GM19351 (cell line): ENCODE measurements at regions not wholly inside any gene's neighbourhood (a gene's known extent, or its start where the extent isn't known, plus 50 kb on each side); places are given as distances from the start of the nearest gene placed in this dataset.

Source experiments
- ATAC-seq: cut with Tn5 transposase; IDR thresholded peaks from one replicate; pipeline ENCODE4 v1.9.1; 2021; ENCODE audit warnings: mild to moderate bottlenecking, moderate library complexity; ENCODE audit not compliant: unreplicated experiment

DNA sequence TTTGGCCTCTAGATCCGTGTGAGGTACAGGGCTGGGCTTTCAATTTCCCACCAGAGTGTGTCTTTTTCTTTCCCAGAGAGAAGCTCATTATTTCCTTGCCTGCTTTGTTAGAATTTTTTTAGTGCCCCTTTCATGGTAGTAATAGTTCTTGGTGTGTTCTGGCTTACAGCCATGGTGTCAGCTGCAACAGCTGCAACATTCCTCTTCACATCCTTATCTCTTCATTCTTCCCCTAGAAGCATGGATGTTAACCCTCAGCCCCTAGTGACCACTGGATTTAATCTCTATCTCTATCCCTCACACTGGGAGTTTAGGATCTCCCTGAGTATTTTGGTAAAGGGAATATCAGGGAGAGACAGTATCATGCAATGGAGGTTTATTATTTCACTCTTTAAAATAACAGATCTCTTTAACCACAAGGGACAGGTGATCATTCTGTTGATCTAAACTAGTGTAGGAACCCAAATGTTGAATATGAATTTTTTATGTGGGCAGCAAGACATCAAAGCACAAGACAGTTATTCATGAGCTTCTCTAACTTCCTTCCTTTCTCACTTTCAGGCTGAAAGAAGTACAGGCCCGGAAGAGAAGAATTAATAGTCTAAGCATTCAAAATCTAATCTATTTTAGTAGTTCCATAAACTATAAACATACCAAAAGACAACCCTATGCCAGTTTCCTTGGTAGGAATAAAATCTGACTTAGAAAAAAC lies 160.2 kb downstream of the FAM170A start:
- no peak for ATAC-seq

DNA sequence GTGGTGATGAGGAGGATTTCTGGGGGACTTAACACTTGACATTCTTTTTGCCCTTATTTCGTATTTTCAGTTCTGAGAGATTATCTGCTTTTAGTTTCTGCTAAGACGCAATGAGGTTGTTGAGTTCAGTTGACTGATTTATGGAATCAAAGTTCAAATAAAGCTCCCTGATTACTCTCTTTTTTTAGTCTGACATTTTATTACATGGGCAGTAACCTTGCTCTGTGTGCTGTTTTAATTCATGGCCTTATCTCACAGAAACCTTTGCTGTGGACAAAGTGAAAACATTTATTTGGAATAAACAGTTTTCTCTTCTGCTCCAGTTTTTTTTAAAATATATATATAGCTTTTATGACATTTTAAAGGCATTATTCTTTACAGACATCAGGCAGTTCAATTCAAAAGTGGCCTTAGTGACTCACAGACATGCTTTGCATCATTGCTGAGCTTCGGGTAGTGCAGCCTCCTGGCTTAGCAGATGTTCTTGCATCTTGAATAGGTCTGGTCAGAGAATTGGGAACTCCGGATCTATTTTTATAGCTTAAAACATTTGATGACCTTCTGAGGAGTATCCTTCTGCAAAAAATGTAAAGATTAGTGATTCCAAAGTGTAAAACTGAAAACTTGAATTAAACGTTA lies 162.9 kb downstream of the FAM170A start:
- ATAC-seq = no peak

DNA sequence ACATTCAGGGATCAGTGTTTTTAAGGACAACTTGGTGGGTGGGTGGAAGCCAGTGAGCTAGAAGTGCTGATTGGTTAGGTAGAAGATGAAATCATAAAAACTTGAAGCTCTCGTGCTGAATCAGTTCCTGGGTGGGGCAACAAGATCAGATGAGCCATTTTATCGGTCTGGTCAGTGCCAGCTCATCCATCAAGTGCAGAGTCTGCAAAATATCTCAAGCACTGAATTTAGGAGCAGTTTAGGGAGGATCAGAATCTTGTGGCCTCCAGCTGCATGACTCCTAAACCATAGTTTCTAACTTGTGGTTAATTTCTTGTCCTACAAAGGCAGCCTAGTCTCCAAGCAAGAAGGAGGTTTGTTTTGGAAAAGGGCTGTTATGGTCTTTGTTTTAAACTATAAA lies 166.4 kb downstream of the FAM170A start:
- ATAC-seq = no peak

- no peak for ATAC-seq
Measured at GRCh38 chr5:119801570-119801969, 172.2 kb downstream of the FAM170A start.

- no peak for ATAC-seq
Measured at GRCh38 chr5:119808024-119808423, 178.7 kb downstream of the FAM170A start.

DNA sequence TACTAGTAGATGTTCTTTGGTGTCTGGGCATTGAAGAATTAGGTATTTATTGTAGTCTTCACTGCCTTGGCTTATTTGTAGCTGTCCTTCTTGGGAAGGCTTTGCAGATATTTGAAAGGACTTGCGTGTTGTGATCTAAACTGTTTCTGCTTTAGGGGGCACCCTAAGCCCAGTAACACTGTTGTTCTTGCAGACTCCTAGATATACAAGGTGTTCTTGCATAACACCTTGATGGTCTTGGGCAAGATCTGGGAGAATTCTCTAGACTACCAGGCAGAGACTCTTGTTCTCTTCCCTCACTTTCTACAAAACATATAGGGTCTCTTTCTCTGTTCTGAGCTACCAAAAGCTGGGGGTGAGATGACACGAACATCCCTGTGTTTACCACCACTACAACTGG lies 179.1 kb downstream of the FAM170A start:
- ATAC-seq = no peak

- ATAC-seq = no peak
Measured at GRCh38 chr5:119810217-119810616, 180.9 kb downstream of the FAM170A start.

GRCh38 chr5:119811458-119811857 lies 182.1 kb downstream of the FAM170A start:
- ATAC-seq = no peak

- ATAC-seq = no peak
Measured at GRCh38 chr5:119814655-119815054, 185.3 kb downstream of the FAM170A start.

DNA sequence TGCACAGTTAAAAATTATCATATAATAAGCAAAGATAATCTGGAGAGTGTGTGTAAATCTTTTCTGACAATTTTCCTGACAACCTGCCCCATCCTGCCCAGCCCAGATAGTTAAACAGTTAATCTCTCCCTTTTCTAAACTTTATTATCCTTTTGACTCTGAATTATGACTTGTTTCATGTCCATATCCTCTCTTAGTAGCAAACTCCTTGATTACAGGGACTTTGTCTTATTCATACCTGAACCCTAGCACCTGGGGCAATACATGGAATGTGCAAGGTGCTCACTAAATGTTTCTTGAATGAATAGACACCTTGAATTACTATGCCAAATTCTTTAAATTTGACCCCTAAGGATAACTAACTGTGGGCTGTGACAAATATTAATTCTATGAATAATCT lies 186.7 kb downstream of the FAM170A start:
- no peak for ATAC-seq

DNA sequence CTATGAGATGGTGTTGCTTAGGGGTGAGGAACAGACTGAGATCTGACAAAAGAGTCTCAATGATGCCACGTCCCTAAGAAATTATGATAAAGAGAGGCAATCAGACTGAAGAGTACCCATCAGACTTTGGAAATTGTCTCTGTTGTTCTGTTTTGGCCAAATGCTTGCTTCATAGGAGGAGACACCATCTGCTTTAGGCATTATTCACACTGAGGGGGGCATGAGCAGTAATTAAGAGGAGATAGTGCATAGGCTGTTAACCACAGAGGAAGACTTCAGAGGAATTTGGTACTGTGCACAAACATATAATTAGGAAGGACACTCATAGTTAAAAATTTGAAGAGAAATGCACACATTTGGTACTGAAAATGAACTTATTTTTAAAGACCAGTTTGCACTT lies 190.7 kb downstream of the FAM170A start:
- no peak for ATAC-seq

DNA sequence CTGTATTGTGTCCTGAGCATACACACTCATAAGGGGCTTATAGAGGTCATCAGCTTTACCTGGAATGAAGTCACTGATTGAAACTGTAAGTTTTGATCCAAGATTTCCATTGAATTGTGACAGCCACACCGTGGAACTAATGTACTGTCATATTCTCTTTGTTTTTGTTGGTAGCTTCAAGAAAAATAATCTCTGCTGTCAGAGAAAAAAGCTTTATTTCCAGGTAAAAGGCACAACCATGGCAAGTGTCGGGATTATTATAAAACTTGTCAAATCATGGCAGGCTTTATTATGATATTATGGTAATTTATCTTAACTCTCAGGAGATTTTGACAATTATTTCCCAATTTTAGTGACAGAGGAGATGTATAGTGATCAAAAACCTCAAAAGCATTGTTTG lies 191.2 kb downstream of the FAM170A start:
- ATAC-seq = no peak

DNA sequence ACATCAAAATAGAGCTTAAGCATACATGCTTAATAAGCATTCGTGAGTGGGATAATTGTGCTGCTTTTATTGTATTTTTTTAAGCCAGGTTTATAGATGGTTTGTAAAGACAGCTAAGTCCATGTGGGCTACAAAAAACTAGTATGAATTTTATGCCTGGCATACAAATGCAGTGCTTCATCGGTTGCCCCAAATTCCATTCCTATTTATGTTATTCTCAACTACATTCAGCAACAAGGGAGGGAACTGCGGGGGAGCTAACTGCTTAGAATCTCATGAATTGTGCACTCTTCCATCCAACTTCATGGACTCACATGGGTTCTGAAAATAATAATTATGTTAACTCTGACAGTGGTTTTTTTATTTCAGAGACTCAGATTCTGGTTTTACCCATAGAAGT lies 199.2 kb downstream of the FAM170A start:
- ATAC-seq = no peak

- ATAC-seq = no peak
Measured at GRCh38 chr5:119829341-119829740, 200.0 kb downstream of the FAM170A start.

GRCh38 chr5:119833176-119833575 lies 203.8 kb downstream of the FAM170A start:
- no peak for ATAC-seq

DNA sequence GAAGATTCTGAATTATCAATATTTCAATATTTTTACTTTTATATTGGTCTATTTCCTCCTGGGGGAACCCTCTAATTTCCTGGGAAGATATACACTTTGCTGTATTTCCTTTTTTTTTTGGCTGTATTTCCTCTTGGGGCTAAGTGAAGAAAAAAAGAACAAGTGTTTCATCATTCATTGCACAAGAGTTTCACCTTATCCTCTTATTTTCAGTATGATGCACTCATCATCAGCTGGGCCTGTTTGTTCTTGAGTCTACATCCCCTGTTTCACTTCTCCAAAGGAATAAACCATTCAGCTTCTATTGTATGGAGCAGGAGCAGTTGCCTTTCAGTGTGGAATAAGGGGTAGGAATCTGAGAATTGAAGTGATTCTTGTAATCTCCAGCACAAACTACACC lies 210.8 kb downstream of the FAM170A start:
- ATAC-seq = no peak

- ATAC-seq = no peak
Measured at GRCh38 chr5:119852140-119852539, 222.8 kb downstream of the FAM170A start.

- no peak for ATAC-seq
Measured at GRCh38 chr5:119860463-119860862, 231.1 kb downstream of the FAM170A start.

DNA sequence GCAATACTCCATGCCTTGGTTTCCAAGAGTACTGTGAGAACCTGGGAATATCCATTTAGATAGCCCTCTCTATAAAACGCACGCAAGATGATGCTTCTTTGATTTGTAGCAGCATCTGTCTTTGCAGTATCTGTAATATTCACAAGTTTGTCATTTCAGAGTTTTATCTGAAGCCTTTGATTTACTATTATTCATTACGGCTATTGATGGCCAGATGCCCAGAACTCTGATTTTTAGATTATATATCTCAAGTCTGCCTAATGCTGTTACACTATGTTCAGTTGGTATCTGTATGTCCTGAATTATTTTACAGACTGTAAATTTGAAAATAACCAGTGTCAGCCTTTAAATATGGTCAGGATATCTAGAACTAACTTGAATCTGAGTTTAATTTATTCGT lies 233.3 kb downstream of the FAM170A start:
- no peak for ATAC-seq

DNA sequence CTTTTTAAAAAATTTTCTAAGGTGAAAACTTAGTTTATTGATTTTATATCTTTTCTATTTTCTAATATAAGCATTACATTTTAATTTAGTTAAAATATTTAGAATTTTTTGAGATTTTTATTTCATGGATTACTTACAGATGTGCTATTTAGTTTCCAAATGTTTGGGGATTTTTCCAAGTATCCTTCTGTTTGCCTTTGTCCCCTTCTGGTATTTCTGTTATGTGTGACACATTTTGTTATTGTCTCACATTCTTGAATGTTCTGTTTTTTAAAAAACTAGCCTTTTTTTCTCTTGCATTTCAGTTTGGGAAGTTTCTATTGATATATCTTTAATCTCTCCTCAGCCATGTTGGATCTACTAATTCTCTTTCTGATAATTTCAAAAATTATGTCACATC lies 234.9 kb downstream of the FAM170A start:
- no peak for ATAC-seq

- no peak for ATAC-seq
Measured at GRCh38 chr5:119873611-119874010, 244.3 kb downstream of the FAM170A start.

- ATAC-seq = no peak
Measured at GRCh38 chr5:119876522-119876921, 247.2 kb downstream of the FAM170A start.

DNA sequence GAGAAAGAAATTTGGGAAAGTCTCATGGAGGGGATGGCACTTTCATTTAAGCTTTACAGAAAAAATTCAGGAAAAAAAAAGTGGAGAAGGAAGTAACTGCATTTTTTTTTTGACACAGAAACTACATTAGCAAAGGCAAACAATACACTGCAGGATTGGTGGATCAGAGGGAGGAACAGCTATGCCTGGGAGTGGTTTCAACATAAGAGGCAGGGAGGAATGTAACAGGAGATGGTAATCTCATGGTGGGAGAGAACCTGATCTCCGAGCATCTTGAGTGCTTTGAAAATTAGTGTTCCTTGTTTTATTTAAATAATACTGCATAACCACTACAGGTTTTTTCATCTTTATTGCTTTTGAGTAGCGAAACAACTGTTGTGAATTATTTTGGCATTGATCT lies 249.4 kb downstream of the FAM170A start:
- no peak for ATAC-seq
